ENCODE measurements at regions not wholly inside any gene's neighbourhood (a gene's known extent, or its start where the extent isn't known, plus 50 kb on each side); places are given as distances from the start of the nearest gene placed in this dataset.

- TF ChIP-seq CTCF (IDR thresholded peaks at IDR 0.05) (no peak), EP300 (IDR thresholded peaks at IDR 0.05) (no peak), POLR2A (IDR thresholded peaks at IDR 0.05) (no peak)
Measured at GRCh38 chr16:17520561-17520960, 49.8 kb upstream of the XYLT1 start.

Measured in ovary (tissue), 3 donors.